Aorta (tissue), 5 donors: ENCODE measurements at regions not wholly inside any gene's neighbourhood (a gene's known extent, or its start where the extent isn't known, plus 50 kb on each side); places are given as distances from the start of the nearest gene placed in this dataset.
"Not testable (repeated sequence)": the region's sequence is repeated elsewhere in the genome, so short reads cannot be mapped to it uniquely, and the experiment has no call there.

Experiments
- ATAC-seq: fragments of 200-7000 bp; cut with Tn5 transposase; one replicate; pipeline ENCODE4 v1.9.1; 2022; ENCODE audit warnings: moderate library complexity; ENCODE audit not compliant: low FRiP score
- DNase-seq, 2 donors: peaks; one replicate each; pipeline ENCODE4 v3.0.0-alpha.2; 2020
- H3K27ac ChIP-seq, 2 donors: one replicate each; pipeline ENCODE4 v1.5.1; 2013; ENCODE audit warnings: low read length in 2 of 2, mild to moderate bottlenecking in 2 of 2, moderate library complexity in 2 of 2, control low read depth in 1 of 2, inconsistent platforms in 1 of 2, low read depth in 1 of 2
- H3K27me3 ChIP-seq, 2 donors: one replicate each; pipeline ENCODE4 v1.6.1; 2013; ENCODE audit warnings: control low read depth in 1 of 2, low read length in 1 of 2, mild to moderate bottlenecking in 1 of 2, moderate library complexity in 1 of 2; ENCODE audit not compliant: insufficient read depth in 2 of 2, control insufficient read depth in 1 of 2
- H3K36me3 ChIP-seq, 2 donors: one replicate each; pipeline ENCODE4 v1.6.1; 2013; ENCODE audit warnings: control low read depth in 1 of 2, low read length in 1 of 2, mild to moderate bottlenecking in 1 of 2; ENCODE audit not compliant: insufficient read depth in 2 of 2, control insufficient read depth in 1 of 2
- H3K4me1 ChIP-seq, 2 donors: one replicate each; pipeline ENCODE4 v1.6.1; 2013; ENCODE audit warnings: low read length in 2 of 2, control low read depth in 1 of 2, mild to moderate bottlenecking in 1 of 2, moderate library complexity in 1 of 2; ENCODE audit not compliant: insufficient read depth in 2 of 2, control insufficient read depth in 1 of 2
- H3K4me3 ChIP-seq, 2 donors: one replicate each; pipeline ENCODE4 v1.5.1; 2013; ENCODE audit warnings: low read length in 2 of 2, control low read depth in 1 of 2, mild to moderate bottlenecking in 1 of 2
- H3K9me3 ChIP-seq: one replicate; pipeline ENCODE4 v1.6.1; 2013; ENCODE audit warnings: mild to moderate bottlenecking, low read length; ENCODE audit not compliant: control insufficient read depth
- WGBS, 2 donors: extraction: QIAGEN DNeasy Blood & Tissue Kit; methylation state at CpG; one replicate each; pipeline ENCODE4 v1.1.7; 2013; 5-methylcytosine and 5-hydroxymethylcytosine counted together
- intact Hi-C, 2 donors: fragments of 100-400 bp; cut with DNase I; formaldehyde crosslinking; loops; one replicate each; pipeline versions ENCODE4 v1.14.2 to v1.15.0; 2022
- donor health status: healthy with polysubstance abuse.
- donor health status: Bipolar disorder and iron deficiency.
- donor health status: DM: no; HTN: no; CAD: no.
- donor health status: DM: no; HTN: no; CAD: no.
- donor health status: DM: yes; HTN: yes; CAD: no.

- not testable (repeated sequence) for H3K27ac ChIP-seq, ATAC-seq
Observed at GRCh38 chr16:88260881-88261665, 121.7 kb upstream of the ZNF469 start.

DNA sequence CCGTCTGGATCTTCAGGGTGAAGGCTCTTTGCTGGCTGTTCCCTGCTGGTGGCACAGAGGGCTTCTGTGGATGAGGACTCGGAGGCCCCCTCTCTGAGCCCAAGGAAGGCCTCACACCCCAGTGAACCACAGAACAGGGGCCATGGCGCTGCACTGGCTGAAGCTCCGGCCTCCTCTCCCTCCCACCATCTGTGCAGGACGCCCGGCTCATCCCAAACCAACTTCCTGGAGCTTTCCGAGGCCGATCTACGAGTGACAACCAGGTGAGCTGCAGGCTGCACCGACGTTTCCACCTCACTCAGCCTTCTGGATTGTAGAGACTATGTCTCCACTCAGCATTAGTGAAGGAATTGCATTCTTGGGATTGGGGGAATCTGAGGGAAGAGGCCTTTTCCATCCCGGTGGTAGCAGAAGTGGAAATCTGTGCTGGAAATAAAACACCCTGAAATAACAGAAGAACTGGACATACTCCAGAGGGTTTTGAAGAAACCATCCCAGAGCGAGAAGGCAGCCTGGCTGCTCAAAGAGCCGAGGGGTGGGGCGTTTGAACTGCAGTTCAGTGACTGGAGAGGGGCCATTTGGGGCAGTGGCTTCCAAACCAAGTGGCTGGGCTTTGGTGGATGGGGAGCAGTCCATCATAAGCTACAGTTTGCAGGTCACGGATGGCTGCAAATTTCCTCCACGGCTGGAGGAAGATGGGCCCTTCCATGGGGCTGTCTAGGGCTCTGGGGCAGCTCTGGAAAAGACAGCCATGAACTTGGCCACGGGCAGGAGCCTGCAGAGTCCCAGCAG lies 120.7 kb upstream of the ZNF469 start:
- H3K4me3 ChIP-seq, H3K27ac ChIP-seq, H3K36me3 ChIP-seq, H3K4me1 ChIP-seq, H3K9me3 ChIP-seq, H3K27me3 ChIP-seq, intact Hi-C loops, ATAC-seq: not testable (repeated sequence)
- DNase-seq = peak in 1 of 2 donors; percentile 69
- 59% methylated on average over 15 to 18 of the region's 18 CpGs for WGBS, 2 donors

More at GRCh38 chr16:88260881-88261665, 121.7 kb upstream of the ZNF469 start:
- H3K36me3 ChIP-seq, H3K4me3 ChIP-seq, intact Hi-C loops, H3K27me3 ChIP-seq, H3K4me1 ChIP-seq, H3K9me3 ChIP-seq: not testable (repeated sequence)
- 97 to 98% methylated on average over 26 of the region's 26 CpGs for WGBS, 2 donors
- DNase-seq = peak in 1 of 2 donors; percentile 75

- intact Hi-C loops, H3K4me3 ChIP-seq, H3K9me3 ChIP-seq, H3K27me3 ChIP-seq, H3K27ac ChIP-seq, ATAC-seq, H3K36me3 ChIP-seq, H3K4me1 ChIP-seq: not testable (repeated sequence)
- peak in 1 of 2 donors; percentile 73 for DNase-seq
- 84 to 86% methylated on average over 31 to 34 of the region's 34 CpGs for WGBS, 2 donors
Observed at GRCh38 chr16:88262858-88263563, 119.7 kb upstream of the ZNF469 start.

DNA sequence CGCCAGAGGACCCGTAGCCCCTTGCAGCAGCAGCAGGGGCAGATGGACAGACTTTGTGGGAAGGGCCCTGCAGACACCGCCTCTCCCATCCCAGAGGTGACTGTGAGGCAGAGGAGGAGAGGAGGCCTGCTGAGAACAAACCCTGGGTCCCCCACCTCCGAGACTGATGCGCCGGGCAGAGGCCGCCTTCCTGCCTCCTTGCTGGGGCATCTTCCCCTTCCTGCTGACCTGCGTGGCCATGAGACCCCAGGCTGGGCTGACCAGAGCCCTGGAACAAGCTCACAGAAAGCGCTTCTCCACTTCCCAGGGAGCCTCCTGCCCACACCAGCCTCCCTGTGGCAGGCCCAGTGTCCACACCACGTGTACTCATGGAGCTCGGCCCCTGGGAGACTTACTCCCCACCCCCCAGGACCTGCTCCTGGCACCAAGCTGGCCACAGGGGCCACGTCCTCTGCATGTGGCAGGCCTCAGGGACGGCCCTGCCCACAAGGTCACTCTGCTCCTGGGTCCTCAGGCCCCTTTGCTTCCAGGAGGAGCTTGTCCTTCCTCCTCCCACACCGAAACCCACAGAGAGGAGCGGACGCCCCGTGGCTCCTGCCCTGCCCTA lies 119.0 kb upstream of the ZNF469 start:
- DNase-seq = peak in 1 of 2 donors; percentile 69
- H3K4me1 ChIP-seq, H3K27ac ChIP-seq, H3K9me3 ChIP-seq, H3K27me3 ChIP-seq, H3K36me3 ChIP-seq, H3K4me3 ChIP-seq, intact Hi-C loops, ATAC-seq: not testable (repeated sequence)
- WGBS, 2 donors = 92 to 99% methylated on average over 9 to 17 of the region's 17 CpGs

DNA sequence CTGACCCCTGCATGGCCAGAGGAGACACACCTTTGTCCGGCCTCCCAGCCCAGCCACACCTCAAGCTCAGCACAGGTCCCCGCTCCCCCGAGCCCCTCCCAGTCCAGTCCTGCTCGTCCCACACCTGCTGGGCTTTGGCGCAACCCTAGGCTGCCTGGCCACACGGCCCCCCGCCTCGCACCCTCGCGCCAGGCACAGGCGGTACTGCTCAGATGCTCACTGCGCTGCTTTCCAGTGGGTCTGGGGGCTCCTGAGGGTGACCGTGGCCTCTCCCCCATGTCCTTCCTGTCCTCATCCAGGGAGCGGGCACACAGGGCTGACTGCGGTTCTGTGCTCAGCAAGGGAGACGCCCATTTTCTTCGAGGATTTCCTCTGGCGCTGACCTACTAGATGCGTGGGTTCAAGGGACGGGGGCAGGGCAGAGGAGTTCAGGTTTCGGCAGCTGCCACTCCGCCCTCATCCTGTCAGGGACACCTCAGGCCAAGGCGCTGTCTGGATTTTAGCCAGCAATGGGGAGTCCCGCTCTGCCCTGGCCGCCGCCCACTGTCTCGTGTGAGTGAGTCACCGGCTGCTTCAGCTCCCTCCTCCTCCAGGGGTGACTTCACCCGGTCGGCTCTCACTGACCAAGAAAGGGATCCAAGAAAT lies 118.0 kb upstream of the ZNF469 start:
- intact Hi-C loops = no loop called here
- Histone ChIP-seq H3K27me3 (no peaks in the 10 kb centered on the region), H3K4me1 (no peaks in the 10 kb centered on the region), H3K27ac (no peak overlapping the region), H3K9me3 (no peaks in the 10 kb centered on the region), H3K4me3 (no peak overlapping the region), H3K36me3 (no peaks in the 10 kb centered on the region)
- DNase-seq (peak; percentile 97 to 99), ATAC-seq (peak; percentile 93)
- WGBS, 2 donors = 32 to 52% methylated on average over 22 to 30 of the region's 30 CpGs

- H3K4me1 ChIP-seq, H3K27ac ChIP-seq, H3K27me3 ChIP-seq, intact Hi-C loops, H3K36me3 ChIP-seq, H3K9me3 ChIP-seq, H3K4me3 ChIP-seq: not testable (repeated sequence)
- 70 to 80% methylated on average over 20 to 22 of the region's 25 CpGs for WGBS, 2 donors
- DNase-seq = peak in 1 of 2 donors; percentile 75
- peak; percentile 30 for ATAC-seq
Observed at GRCh38 chr16:88265286-88265938, 117.3 kb upstream of the ZNF469 start.

DNA sequence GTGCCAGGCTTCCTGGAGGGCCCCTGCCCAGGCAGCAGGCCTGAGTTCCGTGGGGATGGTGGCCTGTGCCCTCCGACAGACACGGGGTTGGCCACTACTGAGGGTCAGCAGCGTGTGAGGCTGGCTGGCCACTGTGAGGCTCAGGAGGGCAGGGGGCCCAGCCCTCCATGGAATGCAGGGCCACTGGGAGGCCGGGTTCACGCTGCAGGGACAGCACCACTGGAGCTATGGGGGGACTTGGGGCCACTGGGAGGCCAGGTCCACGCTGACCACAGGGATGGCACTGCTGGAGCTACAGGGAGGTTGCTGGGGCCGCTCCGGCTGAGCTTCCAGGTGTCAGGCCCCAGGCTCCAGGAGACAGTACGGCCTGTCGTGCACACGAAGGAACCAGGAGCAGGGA lies 116.7 kb upstream of the ZNF469 start:
- H3K27ac ChIP-seq, intact Hi-C loops, H3K36me3 ChIP-seq, H3K4me3 ChIP-seq, H3K9me3 ChIP-seq, H3K27me3 ChIP-seq, H3K4me1 ChIP-seq, ATAC-seq: not testable (repeated sequence)
- WGBS, 2 donors = 91 to 97% methylated on average over 11 to 12 of the region's 12 CpGs
- DNase-seq = peak in 1 of 2 donors; percentile 73
